HG03135 (cell line): ENCODE measurements at regions not wholly inside any gene's neighbourhood (a gene's known extent, or its start where the extent isn't known, plus 50 kb on each side); places are given as distances from the start of the nearest gene placed in this dataset.
"Not testable (repeated sequence)": the region's sequence is repeated elsewhere in the genome, so short reads cannot be mapped to it uniquely, and the experiment has no call there.

ENCODE experiments used
- ATAC-seq: cut with Tn5 transposase; IDR thresholded peaks from one replicate; pipeline ENCODE4 v1.9.1; 2021; ENCODE audit warnings: mild to moderate bottlenecking, moderate library complexity; ENCODE audit not compliant: unreplicated experiment

DNA sequence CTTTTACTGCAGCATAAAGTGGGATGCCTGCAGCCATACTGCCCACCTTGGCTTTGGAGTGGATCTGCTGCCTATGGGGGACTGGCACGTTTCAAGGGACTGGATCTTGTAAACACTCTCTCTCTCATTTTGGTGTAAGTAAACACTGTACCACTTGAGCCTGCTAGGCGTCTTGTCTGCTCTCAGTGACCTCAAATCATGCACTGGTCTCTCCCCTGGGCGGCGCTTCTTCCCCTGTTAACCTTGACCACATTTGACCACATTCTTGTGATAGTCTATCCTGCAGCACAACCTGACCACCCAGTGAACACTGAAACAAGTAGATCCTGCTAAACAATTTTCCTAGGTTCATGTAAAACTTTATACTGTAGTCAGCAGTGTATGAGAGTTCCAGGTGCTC is 82.6 kb upstream of the HNMT start:
- ATAC-seq: no peak

DNA sequence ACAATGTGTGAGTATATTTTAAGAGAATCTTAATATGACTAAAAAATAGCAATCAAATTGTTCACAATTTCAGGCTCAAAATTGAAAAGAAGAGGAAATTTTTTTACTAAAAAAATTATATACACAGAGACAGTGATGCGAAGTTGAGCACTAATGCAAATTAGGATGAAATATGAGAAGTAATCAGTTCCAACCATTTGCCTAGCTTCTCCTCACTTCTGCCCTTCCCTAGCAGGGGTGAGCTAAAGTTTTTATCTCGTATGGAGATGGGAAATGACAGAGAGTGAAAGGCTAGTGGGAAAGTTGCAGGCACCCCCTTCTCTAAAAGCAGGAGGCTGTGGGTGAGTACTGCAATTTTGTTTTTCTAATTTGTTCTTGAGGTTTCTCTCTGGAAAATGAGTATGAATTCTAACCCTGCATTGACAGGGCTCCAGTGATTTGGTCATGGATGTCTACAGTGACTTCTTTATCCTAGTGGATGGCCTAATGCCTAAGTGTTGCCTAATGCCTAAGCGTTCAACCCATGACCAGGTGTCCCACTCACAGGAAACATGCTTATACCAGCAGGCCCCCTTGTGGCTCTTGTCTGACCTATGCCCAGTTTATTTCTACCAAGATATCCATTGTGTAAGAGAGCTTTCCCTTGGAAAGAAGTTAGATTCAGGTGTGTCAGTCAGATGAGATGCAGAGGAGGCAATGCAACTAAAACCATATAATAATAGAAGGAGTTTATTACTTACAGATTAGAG is 78.0 kb upstream of the HNMT start:
- no peak for ATAC-seq

DNA sequence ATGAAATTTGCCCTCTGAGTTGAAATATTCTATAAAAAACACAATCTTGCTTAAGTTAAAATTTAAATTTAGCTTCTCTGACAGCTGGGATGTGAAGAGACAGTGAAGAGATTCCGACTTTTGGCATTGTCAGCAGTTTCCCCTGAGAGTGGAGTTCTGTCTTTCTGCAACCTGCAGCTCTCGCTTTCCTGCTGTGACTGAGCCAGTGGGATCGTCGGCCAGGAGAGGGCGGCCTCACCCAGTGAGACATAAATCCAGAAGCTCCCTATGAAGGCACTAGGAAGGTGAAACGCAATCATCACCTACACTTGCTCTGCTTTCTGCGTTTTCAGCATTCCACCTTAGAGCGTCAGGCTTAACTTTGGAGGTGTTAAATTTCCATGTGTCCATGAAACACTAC is 75.4 kb upstream of the HNMT start:
- no peak for ATAC-seq

DNA sequence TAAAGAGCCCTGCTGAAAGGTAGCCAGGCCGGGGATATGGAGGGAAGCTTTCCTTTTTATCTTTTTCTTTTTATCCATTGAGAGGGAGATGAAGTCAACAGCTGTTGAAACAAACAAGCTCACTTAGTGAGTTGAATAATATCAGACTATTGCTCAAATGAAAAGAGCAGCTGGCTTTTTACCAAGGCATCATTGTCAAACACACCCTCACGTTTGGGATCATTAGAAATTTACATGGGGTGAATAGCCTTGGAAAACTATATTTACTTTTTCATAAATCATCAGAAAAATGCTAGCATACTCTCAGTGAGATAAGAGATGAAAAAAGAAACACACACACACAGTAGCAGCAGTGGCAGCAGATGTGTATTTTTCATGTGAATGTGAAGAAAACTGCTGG is 71.5 kb upstream of the HNMT start:
- no peak for ATAC-seq

DNA sequence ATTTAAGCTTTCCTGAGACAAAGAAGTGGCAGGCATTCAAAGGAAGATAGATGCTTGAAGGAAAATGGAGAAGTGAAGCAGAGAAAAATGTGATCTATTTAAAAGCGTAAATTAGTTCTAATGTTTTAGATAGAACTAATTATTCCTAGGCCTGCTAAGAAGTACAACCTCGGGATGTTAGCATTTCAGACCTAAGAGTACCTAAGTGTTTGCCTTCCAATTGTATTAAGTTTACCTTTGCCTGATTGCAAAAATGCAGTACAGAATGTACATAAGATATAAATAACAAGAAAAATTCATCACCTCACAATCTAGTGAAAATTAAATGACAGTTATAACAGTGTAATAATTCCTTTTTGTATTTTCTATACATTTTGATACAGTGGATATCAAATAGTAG is 71.1 kb upstream of the HNMT start:
- ATAC-seq: no peak

DNA sequence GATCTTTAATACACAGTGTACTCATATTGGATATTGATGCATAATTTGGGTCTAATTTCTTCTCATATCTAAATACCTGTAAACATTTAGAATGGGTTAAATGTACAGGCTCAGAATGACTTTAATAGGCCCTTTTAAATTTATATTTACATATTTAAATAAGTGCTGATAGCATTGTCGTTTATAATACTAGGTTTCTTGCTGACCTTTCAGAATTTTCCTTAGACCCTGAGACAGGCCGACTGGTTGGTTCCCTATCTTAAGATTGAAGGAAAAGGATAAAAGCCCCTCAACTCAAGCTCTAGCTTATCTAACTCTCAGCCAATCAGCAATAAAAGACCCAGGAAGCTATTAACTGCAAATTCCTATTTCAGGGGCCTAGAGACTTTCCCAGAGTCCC is 67.8 kb upstream of the HNMT start:
- ATAC-seq: no peak

DNA sequence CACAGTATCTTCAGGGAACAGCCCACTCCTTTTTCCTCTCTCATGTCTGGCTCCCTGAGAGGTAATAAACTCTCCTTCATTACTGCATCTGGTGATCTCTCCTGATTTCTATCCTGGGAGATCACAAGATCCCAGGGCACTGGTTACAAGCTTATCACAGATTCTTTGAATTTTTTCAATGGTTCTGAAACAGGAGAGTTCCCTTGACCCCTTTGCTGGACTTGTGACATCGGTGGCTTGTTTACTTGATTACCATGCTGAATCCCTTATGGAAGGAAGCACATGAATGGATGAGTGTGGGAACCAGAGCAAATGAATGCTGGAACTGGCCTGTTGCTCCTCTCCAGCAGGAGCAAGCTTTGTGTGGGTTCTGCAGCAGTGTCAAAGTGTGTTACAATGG is 67.2 kb upstream of the HNMT start:
- ATAC-seq: no peak

DNA sequence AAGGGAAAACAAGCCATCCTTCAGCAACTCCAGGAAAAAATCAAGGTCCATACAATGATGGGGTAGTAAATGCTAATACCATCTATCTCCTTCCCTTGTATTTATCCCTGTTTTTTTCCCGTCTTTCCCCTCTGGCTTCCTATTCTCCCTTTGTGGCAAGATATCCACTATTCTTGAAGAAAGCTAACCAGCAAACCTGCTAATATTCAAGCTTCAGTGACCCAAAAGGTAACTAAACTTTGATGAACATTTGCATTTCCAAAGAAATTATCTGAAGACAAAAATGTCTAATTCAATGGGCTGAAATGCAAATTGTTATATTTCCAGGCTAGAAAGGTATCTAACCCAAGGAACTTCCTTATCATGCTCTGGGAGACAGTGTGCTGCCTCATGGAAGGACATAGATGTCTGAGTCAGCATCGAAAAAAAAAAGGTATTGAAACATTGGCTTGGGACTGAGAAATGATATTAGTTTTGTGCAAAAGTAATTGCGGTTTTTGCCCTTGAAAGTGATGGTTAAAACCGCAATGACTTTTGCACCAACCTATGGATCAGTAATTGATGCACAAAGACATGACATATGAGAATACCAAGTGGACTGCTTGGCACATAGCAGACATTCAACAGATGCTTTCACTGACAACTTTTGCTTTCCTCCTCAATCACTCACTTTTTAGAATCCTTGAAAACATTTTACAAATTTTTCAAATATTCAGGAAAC is 63.7 kb upstream of the HNMT start:
- ATAC-seq: no peak

DNA sequence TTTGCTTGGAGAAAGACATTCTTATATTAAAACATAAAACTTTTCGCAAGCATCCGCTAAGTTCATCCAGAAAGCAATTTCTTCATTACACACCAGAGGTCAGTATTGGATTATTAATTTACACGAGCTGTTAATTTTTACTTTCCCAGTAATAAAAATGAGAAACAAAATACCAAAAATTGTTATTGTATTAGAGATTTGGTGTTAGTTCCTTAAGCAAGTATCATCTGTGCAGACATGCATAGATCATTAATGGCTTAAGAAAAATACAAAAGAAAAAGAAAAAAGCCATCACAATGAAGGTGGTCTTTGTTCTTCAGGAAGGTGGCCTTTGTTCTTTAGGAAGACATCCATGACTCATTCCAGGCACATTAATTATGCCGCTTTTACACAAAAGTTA is 53.6 kb upstream of the HNMT start:
- no peak for ATAC-seq

DNA sequence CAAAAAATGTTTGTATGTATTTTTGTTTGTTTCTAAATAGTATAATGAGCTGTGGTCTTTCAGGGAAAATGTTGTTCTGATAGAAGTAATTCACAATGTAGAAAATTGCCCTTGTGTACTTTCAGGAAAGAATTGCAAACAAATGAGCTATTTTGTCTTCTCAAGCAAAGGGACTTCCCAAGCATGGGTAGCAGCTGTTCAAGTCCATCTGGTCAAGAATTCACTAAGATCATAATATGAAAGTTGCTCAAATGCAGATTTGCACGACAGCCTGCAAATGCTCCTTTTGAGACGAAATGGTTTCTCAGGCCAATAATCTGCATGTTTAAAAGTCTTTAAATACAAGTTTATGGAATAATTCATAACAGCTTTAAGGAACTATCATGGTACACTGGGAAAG is 51.9 kb upstream of the HNMT start:
- no peak for ATAC-seq

DNA sequence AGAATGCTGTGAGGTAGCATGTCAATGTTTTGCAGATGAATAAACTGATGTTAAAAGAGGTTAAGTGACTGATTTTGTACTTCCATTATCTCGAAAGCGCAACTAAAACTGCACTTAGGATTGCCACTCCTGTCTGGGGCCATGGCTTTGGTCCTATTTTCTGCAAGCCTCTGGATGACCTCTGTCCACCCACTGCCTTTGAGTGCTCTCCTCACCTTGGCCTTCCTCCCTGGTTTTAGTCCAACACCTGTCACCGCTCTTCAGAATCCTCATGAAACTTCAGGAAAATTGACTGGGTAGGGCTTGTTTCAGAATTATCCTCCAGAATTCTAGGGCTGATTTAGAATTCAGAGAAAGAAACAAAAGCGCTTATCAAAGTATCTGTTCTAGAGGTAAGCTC is 51.1 kb upstream of the HNMT start:
- ATAC-seq: no peak

DNA sequence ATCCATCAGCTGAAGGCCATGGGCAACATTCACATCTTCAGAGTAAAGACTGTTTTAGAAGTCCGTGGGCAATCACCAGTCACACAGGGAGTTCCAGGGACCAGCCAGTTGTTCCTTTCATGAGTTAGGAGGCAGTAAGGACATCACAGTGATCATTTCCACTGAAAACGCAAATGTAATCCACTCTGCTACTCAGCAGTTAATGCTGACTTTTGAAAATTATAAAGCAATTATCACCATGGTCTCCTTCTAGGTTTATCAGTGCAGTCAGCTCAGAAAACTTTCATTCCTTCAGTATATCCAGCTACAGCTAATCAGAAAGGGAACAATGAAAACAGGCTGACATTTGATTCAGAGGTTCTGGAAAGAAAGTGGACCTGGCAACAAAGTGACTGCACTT is 50.6 kb upstream of the HNMT start:
- not testable (repeated sequence) for ATAC-seq
